Endothelial cell of umbilical vein (primary cell): ENCODE measurements at regions not wholly inside any gene's neighbourhood (a gene's known extent, or its start where the extent isn't known, plus 50 kb on each side); places are given as distances from the start of the nearest gene placed in this dataset.

Source experiments
- BruUV-seq: library from RNA; stranded (reverse); fragments of 400-500 nt; replicated peaks from 2 replicates; lab custom pipeline; 2021; lab: Mats Ljungman, UMichigan
- CTCF ChIA-PET: fragments of 300-600, 350-600 bp; sonication (Branson Sonifier 250); formaldehyde crosslinking; loops from one replicate; lab custom pipeline; 2021; ENCODE audit warnings: antibody characterized with exemption, inconsistent platforms; lab: Charles Lee
- POLR2A ChIA-PET: fragments of 300-600, 350-600 bp; sonication (Branson Sonifier 250); formaldehyde crosslinking; loops from one replicate; lab custom pipeline; 2021; ENCODE audit warnings: antibody characterized with exemption, inconsistent platforms; lab: Charles Lee
- DNase-seq: peaks from one replicate; pipeline ENCODE4 v3.0.0-alpha.2; 2011; ENCODE audit warnings: low read depth, low spot score
- FAIRE-seq: peaks from 2 replicates; lab custom pipeline; 2011; peaks lifted over from hg19 to GRCh38; lab: Jason Lieb, UNC
- H2AFZ ChIP-seq: 2 replicates; pipeline ENCODE4 v1.6.0; 2012; ENCODE audit warnings: low read depth, low read length, control low read depth, inconsistent platforms
- H3K27ac ChIP-seq: 2 replicates; pipeline ENCODE4 v1.5.1; 2011; ENCODE audit warnings: low read depth, mild to moderate bottlenecking, control low read depth, low read length, moderate library complexity; ENCODE audit not compliant: insufficient read depth
- H3K27me3 ChIP-seq, 2 experiments: 2 replicates each; pipeline versions ENCODE4 v1.6.0 to v1.6.1; 2011; ENCODE audit warnings: low read length in 2 of 2, mixed read lengths in 1 of 2; ENCODE audit not compliant: control insufficient read depth in 2 of 2, insufficient read depth in 2 of 2
- H3K36me3 ChIP-seq, 2 experiments: 2 replicates in 1 of 2; 3 replicates in 1 of 2; pipeline ENCODE4 v1.5.1; 2011; ENCODE audit warnings: low read length in 2 of 2, mild to moderate bottlenecking in 1 of 2, moderate library complexity in 1 of 2; ENCODE audit not compliant: control insufficient read depth in 2 of 2, insufficient read depth in 2 of 2; ENCODE audit errors: extremely low read depth in 1 of 2
- H3K4me1 ChIP-seq: 3 replicates; pipeline ENCODE4 v1.5.1; 2011; ENCODE audit warnings: mild to moderate bottlenecking, low read length; ENCODE audit not compliant: control insufficient read depth, insufficient read depth; ENCODE audit errors: extremely low read depth
- H3K4me2 ChIP-seq: 2 replicates; pipeline ENCODE4 v1.6.1; 2011; ENCODE audit warnings: low read length, control low read depth, mixed read lengths; ENCODE audit not compliant: insufficient read depth
- H3K4me3 ChIP-seq, 3 experiments: fragments of 200-600 bp in 1 of 3; sonication (generic), shearing (Covaris generic) in 1 of 3; replicated peaks in 1 of 3; 2 replicates each; pipeline ENCODE4 v1.5.1; 2011 to 2016; ENCODE audit warnings: control low read depth in 3 of 3, low read length in 3 of 3, mild to moderate bottlenecking in 2 of 3, inconsistent platforms in 1 of 3, low read depth in 1 of 3, moderate library complexity in 1 of 3; ENCODE audit not compliant: insufficient read depth in 1 of 3
- H3K79me2 ChIP-seq: 2 replicates; pipeline ENCODE4 v1.6.0; 2012; ENCODE audit warnings: low read length, inconsistent platforms; ENCODE audit not compliant: control insufficient read depth, insufficient read depth
- H3K9ac ChIP-seq: replicated peaks from 2 replicates; pipeline ENCODE3; 2011; ENCODE audit warnings: low read length, control low read depth; ENCODE audit not compliant: insufficient read depth; ENCODE audit errors: extremely low read depth
- H3K9me1 ChIP-seq: replicated peaks from 3 replicates; pipeline ENCODE4 v1.6.0; 2011; ENCODE audit warnings: mild to moderate bottlenecking, low read length; ENCODE audit not compliant: control insufficient read depth, insufficient read depth; ENCODE audit errors: extremely low read depth
- H3K9me3 ChIP-seq: replicated peaks from 2 replicates; pipeline ENCODE4 v1.5.1; 2012; ENCODE audit warnings: low read length, inconsistent platforms; ENCODE audit not compliant: control insufficient read depth, insufficient read depth
- H4K20me1 ChIP-seq: replicated peaks from 2 replicates; pipeline ENCODE3; 2011; ENCODE audit warnings: mild to moderate bottlenecking, low read length; ENCODE audit not compliant: control insufficient read depth, insufficient read depth; ENCODE audit errors: extremely low read depth
- CTCF ChIP-seq, 2 donors: IDR thresholded peaks; 1 replicate in 1 of 2; 2 replicates in 1 of 2; pipeline ENCODE4 v1.5.1; 2011; ENCODE audit warnings: low read length in 2 of 2, mild to moderate bottlenecking in 2 of 2, moderate library complexity in 2 of 2, control low read depth in 1 of 2, inconsistent platforms in 1 of 2, low read depth in 1 of 2; ENCODE audit not compliant: insufficient read depth in 1 of 2; ENCODE audit errors: extremely low read depth in 1 of 2
- EZH2 ChIP-seq: IDR thresholded peaks from 2 replicates; pipeline ENCODE4 v1.6.1; 2012; ENCODE audit warnings: borderline replicate concordance, low read depth, mild to moderate bottlenecking, moderate library complexity, low read length, inconsistent platforms; ENCODE audit not compliant: severe bottlenecking
- FOS ChIP-seq: IDR thresholded peaks from 2 replicates; pipeline ENCODE4 v1.6.1; 2011; ENCODE audit warnings: mild to moderate bottlenecking, low read length, moderate library complexity, borderline replicate concordance; ENCODE audit not compliant: insufficient read depth
- GATA2 ChIP-seq: IDR thresholded peaks from 2 replicates; pipeline ENCODE4 v1.7.0; 2011; ENCODE audit warnings: low read depth, mild to moderate bottlenecking, moderate library complexity, mixed read lengths, low read length; ENCODE audit not compliant: insufficient read length, insufficient read depth
- JUN ChIP-seq: IDR thresholded peaks from 2 replicates; pipeline ENCODE4 v1.6.1; 2011; ENCODE audit warnings: borderline replicate concordance, low read depth; ENCODE audit not compliant: insufficient read length, insufficient read depth
- MAX ChIP-seq: IDR thresholded peaks from 2 replicates; pipeline ENCODE4 v1.6.1; 2011; ENCODE audit not compliant: insufficient read depth, insufficient read length
- MYC ChIP-seq: IDR thresholded peaks from one replicate; pipeline ENCODE4 v1.6.1; 2011; ENCODE audit warnings: mild to moderate bottlenecking, low read depth, low read length
- POLR2A ChIP-seq: IDR thresholded peaks from 2 replicates; pipeline ENCODE4 v1.6.1; 2012; ENCODE audit warnings: low read depth, mild to moderate bottlenecking, control low read depth, low read length
- POLR2AphosphoS5 ChIP-seq: IDR thresholded peaks from 2 replicates; pipeline ENCODE4 v1.6.1; 2012; ENCODE audit warnings: low read depth, mild to moderate bottlenecking, control low read depth, low read length, moderate library complexity; ENCODE audit not compliant: insufficient read depth
- dilution Hi-C: fragments of 300-500 bp; cut with MboI; formaldehyde crosslinking; loops from one replicate; pipeline ENCODE4 v1.15.0; 2019; ENCODE audit warnings: low sequenced_read_pairs; ENCODE audit not compliant: extremely low pct_ligation_motif_present
- intact Hi-C: fragments of 100-400 bp; cut with micrococcal nuclease; formaldehyde crosslinking; loops from one replicate; pipeline ENCODE4 v1.10.0; 2022

GRCh38 chr15:47622055-47622454, 95.2 kb upstream of the SEMA6D start:
- TF ChIP-seq POLR2AphosphoS5 (no peak), FOS (no peak)
- no peak for FAIRE-seq
- ChIA-PET CTCF (interaction anchor here (0.9 to 1.4 kb wide), 2 partner anchors 25 to 150 kb away, joined by 3 read pairs; no protein-coding TSS in a partner anchor), POLR2A (no interaction called here)
- H3K4me2 ChIP-seq, result no peak overlapping the region
- no peak overlapping the region for H2AFZ ChIP-seq
- intact Hi-C loops (no loop called here), dilution Hi-C loops (no loop called here)
- no peaks in the 10 kb centered on the region for H3K9me1 ChIP-seq
- no peak overlapping the region for H3K9ac ChIP-seq
- no peaks in the 10 kb centered on the region for H4K20me1 ChIP-seq
- no peak for DNase-seq
- H3K27me3 ChIP-seq, result no peaks in the 10 kb centered on the region
- no peaks in the 10 kb centered on the region for H3K9me3 ChIP-seq
- no peak overlapping the region for H3K27ac ChIP-seq
- H3K4me1 ChIP-seq, result no peaks in the 10 kb centered on the region
- no peaks in the 10 kb centered on the region for H3K36me3 ChIP-seq
- H3K4me3 ChIP-seq, result no peak overlapping the region
- no peaks in the 10 kb centered on the region for H3K79me2 ChIP-seq
- no TSS peak for BruUV-seq

GRCh38 chr15:47624503-47624902, 92.8 kb upstream of the SEMA6D start:
- Histone ChIP-seq H3K4me2 (no peak overlapping the region), H3K9me1 (no peaks in the 10 kb centered on the region), H3K4me1 (no peaks in the 10 kb centered on the region), H3K79me2 (no peaks in the 10 kb centered on the region), H3K4me3 (no peak overlapping the region), H3K36me3 (no peaks in the 10 kb centered on the region), H3K27ac (no peak overlapping the region), H3K27me3 (no peaks in the 10 kb centered on the region), H4K20me1 (no peaks in the 10 kb centered on the region), H2AFZ (no peak overlapping the region), H3K9ac (no peak overlapping the region), H3K9me3 (no peaks in the 10 kb centered on the region)
- intact Hi-C loops (no loop called here), dilution Hi-C loops (no loop called here)
- TF ChIP-seq FOS, result no peak
- no peak for TF ChIP-seq EZH2
- no peak for TF ChIP-seq GATA2
- no peak for TF ChIP-seq POLR2A
- no peak for TF ChIP-seq JUN
- TF ChIP-seq CTCF (IDR thresholded peaks at IDR 0.05; ENCODE audit: extremely low read depth in 1 of 2, insufficient read depth in 1 of 2, low read depth in 1 of 2, low read length in 2 of 2), result no peak
- no peak for TF ChIP-seq MAX
- TF ChIP-seq MYC, result no peak
- TF ChIP-seq POLR2AphosphoS5, result no peak
- ChIA-PET POLR2A (no interaction called here), CTCF (interaction anchor here (1.2 kb wide), 1 partner anchor 429 kb away, joined by 3 read pairs; no protein-coding TSS in a partner anchor)
- no TSS peak for BruUV-seq
- no peak for DNase-seq
- FAIRE-seq, result no peak
